NOMO-1 (cell line): ENCODE measurements at regions not wholly inside any gene's neighbourhood (a gene's known extent, or its start where the extent isn't known, plus 50 kb on each side); places are given as distances from the start of the nearest gene placed in this dataset.

Experiments
- DNase-seq, 2 experiments: peaks; one replicate each; lab custom pipeline; 2025; ENCODE audit not compliant: unreplicated experiment in 2 of 2; lab: John Stamatoyannopoulos, UW

- no peak for DNase-seq
Measured at GRCh38 chr14:97539884-97540283, 742.7 kb downstream of the VRK1 start.

GRCh38 chr14:97543221-97543620 is 746.0 kb downstream of the VRK1 start:
- no peak for DNase-seq

- no peak for DNase-seq
Measured at GRCh38 chr14:97543816-97544215, 746.6 kb downstream of the VRK1 start.

GRCh38 chr14:97544571-97544970 is 747.4 kb downstream of the VRK1 start:
- DNase-seq, result no peak

GRCh38 chr14:97546491-97547230 is 749.5 kb downstream of the VRK1 start:
- no peak for DNase-seq

GRCh38 chr14:97550463-97550862 is 753.3 kb downstream of the VRK1 start:
- no peak for DNase-seq

- no peak for DNase-seq
Measured at GRCh38 chr14:97554597-97554996, 757.4 kb downstream of the VRK1 start.

- no peak for DNase-seq
Measured at GRCh38 chr14:97564334-97564733, 767.2 kb downstream of the VRK1 start.

GRCh38 chr14:97571201-97571600 is 774.0 kb downstream of the VRK1 start:
- DNase-seq, result no peak

GRCh38 chr14:97571866-97572555 is 774.8 kb downstream of the VRK1 start:
- no peak for DNase-seq

- no peak for DNase-seq
Measured at GRCh38 chr14:97572583-97573458, 775.6 kb downstream of the VRK1 start.

GRCh38 chr14:97575677-97576076 is 778.5 kb downstream of the VRK1 start:
- no peak for DNase-seq

GRCh38 chr14:97578982-97579548 is 781.9 kb downstream of the VRK1 start:
- no peak for DNase-seq

- no peak for DNase-seq
Measured at GRCh38 chr14:97581016-97581415, 783.8 kb downstream of the VRK1 start.

GRCh38 chr14:97582022-97582421 is 784.8 kb downstream of the VRK1 start:
- DNase-seq, result no peak

GRCh38 chr14:97584528-97584927 is 787.3 kb downstream of the VRK1 start:
- DNase-seq, result no peak

GRCh38 chr14:97592341-97592980 is 795.3 kb downstream of the VRK1 start:
- no peak for DNase-seq

- DNase-seq, result no peak
Measured at GRCh38 chr14:97594306-97594705, 797.1 kb downstream of the VRK1 start.

GRCh38 chr14:97602438-97603117 is 805.4 kb downstream of the VRK1 start:
- no peak for DNase-seq

GRCh38 chr14:97603201-97603600 is 806.0 kb downstream of the VRK1 start:
- no peak for DNase-seq
